GM12875 (cell line): ENCODE measurements at regions not wholly inside any gene's neighbourhood (a gene's known extent, or its start where the extent isn't known, plus 50 kb on each side); places are given as distances from the start of the nearest gene placed in this dataset.

Experiments
- H3K4me3 ChIP-seq: one replicate; pipeline ENCODE4 v1.5.1; 2011; ENCODE audit warnings: low read depth, low read length, control low read depth
- CTCF ChIP-seq: IDR thresholded peaks from 2 replicates; pipeline ENCODE4 v1.5.1; 2011; ENCODE audit warnings: low read depth, mild to moderate bottlenecking, control low read depth, inconsistent platforms, low read length, moderate library complexity, borderline replicate concordance; ENCODE audit not compliant: insufficient read depth

- no peak overlapping the region for H3K4me3 ChIP-seq
- no peak for TF ChIP-seq CTCF
Measured at GRCh38 chr11:128053981-128054931, 533.1 kb downstream of the ETS1 start.

DNA sequence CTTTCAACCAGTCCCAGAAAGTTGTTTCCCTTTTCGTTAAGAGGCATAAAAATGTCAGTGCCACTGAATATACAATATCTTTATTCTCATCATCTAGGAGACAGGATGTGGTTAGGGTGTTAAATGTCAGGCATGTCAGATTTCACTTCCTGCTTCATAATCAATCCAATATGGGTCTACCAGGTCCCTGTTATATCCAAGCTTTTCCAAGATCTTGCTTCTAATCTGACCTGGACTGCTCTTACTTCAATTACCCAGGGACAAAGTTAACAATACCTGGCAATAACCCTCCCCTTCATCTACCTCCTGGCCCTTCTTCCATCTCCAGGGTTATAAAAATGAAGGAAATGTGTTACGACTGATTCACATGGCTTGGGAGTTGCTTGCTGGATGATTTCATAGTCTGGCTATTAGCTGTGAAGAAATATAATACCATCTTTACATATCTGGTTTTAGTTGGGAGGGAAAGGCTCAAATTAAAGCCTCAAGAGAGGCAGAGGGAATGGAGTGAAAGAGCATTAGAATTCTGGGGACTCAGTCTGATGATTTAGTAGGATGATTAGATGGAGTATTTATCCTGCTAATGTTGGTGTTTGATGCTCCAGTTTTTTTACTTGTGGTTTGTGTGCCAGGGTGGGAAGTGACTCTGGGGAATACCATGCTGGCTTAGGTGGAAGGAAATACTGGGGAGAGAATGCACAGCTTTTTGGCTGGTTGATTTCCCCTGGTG lies 534.3 kb downstream of the ETS1 start:
- TF ChIP-seq CTCF, result no peak
- H3K4me3 ChIP-seq, result no peak overlapping the region

GRCh38 chr11:128048121-128048520 lies 539.2 kb downstream of the ETS1 start:
- no peak for TF ChIP-seq CTCF

GRCh38 chr11:128047026-128047425 lies 540.3 kb downstream of the ETS1 start:
- no peak overlapping the region for H3K4me3 ChIP-seq
- TF ChIP-seq CTCF, result no peak

More at GRCh38 chr11:128048121-128048520, 539.2 kb downstream of the ETS1 start:
- H3K4me3 ChIP-seq, result no peak overlapping the region

- no peak overlapping the region for H3K4me3 ChIP-seq
- no peak for TF ChIP-seq CTCF
Measured at GRCh38 chr11:128046213-128046612, 541.1 kb downstream of the ETS1 start.

DNA sequence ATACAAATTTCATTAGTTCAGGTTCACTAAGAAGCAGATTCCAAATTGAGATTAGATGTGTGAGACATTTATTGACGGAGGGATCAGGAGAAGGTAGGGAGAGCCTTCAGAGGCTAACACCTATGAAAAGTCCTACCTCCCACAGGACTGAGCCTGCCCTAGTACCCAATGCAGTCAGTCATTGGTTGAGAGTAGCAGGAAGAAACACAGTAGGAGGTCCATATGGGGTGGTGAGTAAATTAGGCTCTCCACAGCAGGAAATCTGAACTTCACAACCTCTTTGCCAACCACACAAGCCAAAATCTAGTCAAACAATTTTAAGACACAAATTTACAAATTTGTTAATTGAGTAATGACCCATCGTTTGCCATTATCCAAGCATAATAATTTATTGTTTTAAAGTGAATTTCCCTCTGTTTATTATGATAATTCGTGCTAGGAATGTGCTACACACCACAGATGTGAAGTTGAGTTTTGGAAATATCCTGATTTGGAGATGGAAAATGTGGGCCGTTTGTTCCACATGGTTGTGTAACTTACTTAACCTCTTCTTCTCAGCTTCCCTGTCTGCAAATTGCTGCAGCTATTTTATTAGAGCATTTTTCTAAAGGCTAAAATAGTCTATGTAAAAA lies 542.1 kb downstream of the ETS1 start:
- H3K4me3 ChIP-seq, result no peak overlapping the region
- TF ChIP-seq CTCF, result no peak
